ENCODE measurements at regions not wholly inside any gene's neighbourhood (a gene's known extent, or its start where the extent isn't known, plus 50 kb on each side); places are given as distances from the start of the nearest gene placed in this dataset.

GRCh38 chr10:130929422-130930325, 381.8 kb downstream of the TCERG1L start:
- TF ChIP-seq GATA3 (IDR thresholded peaks at IDR 0.05; ENCODE audit: low read depth, low read length) (no peak), GATA2 (IDR thresholded peaks at IDR 0.05; ENCODE audit: low read depth, low read length) (no peak)

GRCh38 chr10:130930821-130931220, 380.7 kb downstream of the TCERG1L start:
- TF ChIP-seq GATA3 (IDR thresholded peaks at IDR 0.05; ENCODE audit: low read depth, low read length): no peak
- TF ChIP-seq GATA2 (IDR thresholded peaks at IDR 0.05; ENCODE audit: low read depth, low read length): no peak

- TF ChIP-seq GATA2 (IDR thresholded peaks at IDR 0.05; ENCODE audit: low read depth, low read length): no peak
- TF ChIP-seq GATA3 (IDR thresholded peaks at IDR 0.05; ENCODE audit: low read depth, low read length): no peak
These were observed 380.3 kb downstream of the TCERG1L start for GRCh38 chr10:130931256-130931655.

GRCh38 chr10:130932326-130933007, 379.1 kb downstream of the TCERG1L start:
- no peak for TF ChIP-seq GATA2 (IDR thresholded peaks at IDR 0.05; ENCODE audit: low read depth, low read length)
- no peak for TF ChIP-seq GATA3 (IDR thresholded peaks at IDR 0.05; ENCODE audit: low read depth, low read length)

GRCh38 chr10:130933008-130933390, 378.5 kb downstream of the TCERG1L start:
- no peak for TF ChIP-seq GATA2 (IDR thresholded peaks at IDR 0.05; ENCODE audit: low read depth, low read length)
- no peak for TF ChIP-seq GATA3 (IDR thresholded peaks at IDR 0.05; ENCODE audit: low read depth, low read length)

GRCh38 chr10:130934293-130935127, 377.0 kb downstream of the TCERG1L start:
- TF ChIP-seq GATA3 (IDR thresholded peaks at IDR 0.05; ENCODE audit: low read depth, low read length): no peak
- TF ChIP-seq GATA2 (IDR thresholded peaks at IDR 0.05; ENCODE audit: low read depth, low read length): no peak

- TF ChIP-seq GATA2 (IDR thresholded peaks at IDR 0.05; ENCODE audit: low read depth, low read length): no peak
These were observed 376.4 kb downstream of the TCERG1L start for GRCh38 chr10:130935128-130935439.

GRCh38 chr10:130935897-130936550, 375.5 kb downstream of the TCERG1L start:
- no peak for TF ChIP-seq GATA3 (IDR thresholded peaks at IDR 0.05; ENCODE audit: low read depth, low read length)
- TF ChIP-seq GATA2 (IDR thresholded peaks at IDR 0.05; ENCODE audit: low read depth, low read length): no peak

GRCh38 chr10:130936851-130937250, 374.7 kb downstream of the TCERG1L start:
- TF ChIP-seq GATA2 (IDR thresholded peaks at IDR 0.05; ENCODE audit: low read depth, low read length) (no peak), GATA3 (IDR thresholded peaks at IDR 0.05; ENCODE audit: low read depth, low read length) (no peak)

- TF ChIP-seq GATA2 (IDR thresholded peaks at IDR 0.05; ENCODE audit: low read depth, low read length): no peak
- TF ChIP-seq GATA3 (IDR thresholded peaks at IDR 0.05; ENCODE audit: low read depth, low read length): no peak
These were observed 373.5 kb downstream of the TCERG1L start for GRCh38 chr10:130938051-130938450.

GRCh38 chr10:130941886-130942285, 369.6 kb downstream of the TCERG1L start:
- TF ChIP-seq GATA3 (IDR thresholded peaks at IDR 0.05; ENCODE audit: low read depth, low read length) (no peak), GATA2 (IDR thresholded peaks at IDR 0.05; ENCODE audit: low read depth, low read length) (no peak)

GRCh38 chr10:130952086-130952485, 359.4 kb downstream of the TCERG1L start:
- TF ChIP-seq GATA3 (IDR thresholded peaks at IDR 0.05; ENCODE audit: low read depth, low read length) (no peak), GATA2 (IDR thresholded peaks at IDR 0.05; ENCODE audit: low read depth, low read length) (no peak)

GRCh38 chr10:130954326-130954905, 357.1 kb downstream of the TCERG1L start:
- TF ChIP-seq GATA2 (IDR thresholded peaks at IDR 0.05; ENCODE audit: low read depth, low read length) (no peak), GATA3 (IDR thresholded peaks at IDR 0.05; ENCODE audit: low read depth, low read length) (no peak)

Data from SH-SY5Y (cell line).